ENCODE measurements at regions not wholly inside any gene's neighbourhood (a gene's known extent, or its start where the extent isn't known, plus 50 kb on each side); places are given as distances from the start of the nearest gene placed in this dataset.

GRCh38 chr16:85980686-85981085, 81.7 kb downstream of the IRF8 start:
- no peak for DNase-seq (ENCODE audit: low read depth)
- no peak overlapping the region for H3K4me3 ChIP-seq (ENCODE audit: low read length)
- TF ChIP-seq, protein P1, sequence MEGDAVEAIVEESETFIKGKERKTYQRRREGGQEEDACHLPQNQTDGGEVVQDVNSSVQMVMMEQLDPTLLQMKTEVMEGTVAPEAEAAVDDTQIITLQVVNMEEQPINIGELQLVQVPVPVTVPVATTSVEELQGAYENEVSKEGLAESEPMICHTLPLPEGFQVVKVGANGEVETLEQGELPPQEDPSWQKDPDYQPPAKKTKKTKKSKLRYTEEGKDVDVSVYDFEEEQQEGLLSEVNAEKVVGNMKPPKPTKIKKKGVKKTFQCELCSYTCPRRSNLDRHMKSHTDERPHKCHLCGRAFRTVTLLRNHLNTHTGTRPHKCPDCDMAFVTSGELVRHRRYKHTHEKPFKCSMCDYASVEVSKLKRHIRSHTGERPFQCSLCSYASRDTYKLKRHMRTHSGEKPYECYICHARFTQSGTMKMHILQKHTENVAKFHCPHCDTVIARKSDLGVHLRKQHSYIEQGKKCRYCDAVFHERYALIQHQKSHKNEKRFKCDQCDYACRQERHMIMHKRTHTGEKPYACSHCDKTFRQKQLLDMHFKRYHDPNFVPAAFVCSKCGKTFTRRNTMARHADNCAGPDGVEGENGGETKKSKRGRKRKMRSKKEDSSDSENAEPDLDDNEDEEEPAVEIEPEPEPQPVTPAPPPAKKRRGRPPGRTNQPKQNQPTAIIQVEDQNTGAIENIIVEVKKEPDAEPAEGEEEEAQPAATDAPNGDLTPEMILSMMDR (conservative IDR thresholded peaks at IDR 0.05; ENCODE audit: low read length): no peak

DNA sequence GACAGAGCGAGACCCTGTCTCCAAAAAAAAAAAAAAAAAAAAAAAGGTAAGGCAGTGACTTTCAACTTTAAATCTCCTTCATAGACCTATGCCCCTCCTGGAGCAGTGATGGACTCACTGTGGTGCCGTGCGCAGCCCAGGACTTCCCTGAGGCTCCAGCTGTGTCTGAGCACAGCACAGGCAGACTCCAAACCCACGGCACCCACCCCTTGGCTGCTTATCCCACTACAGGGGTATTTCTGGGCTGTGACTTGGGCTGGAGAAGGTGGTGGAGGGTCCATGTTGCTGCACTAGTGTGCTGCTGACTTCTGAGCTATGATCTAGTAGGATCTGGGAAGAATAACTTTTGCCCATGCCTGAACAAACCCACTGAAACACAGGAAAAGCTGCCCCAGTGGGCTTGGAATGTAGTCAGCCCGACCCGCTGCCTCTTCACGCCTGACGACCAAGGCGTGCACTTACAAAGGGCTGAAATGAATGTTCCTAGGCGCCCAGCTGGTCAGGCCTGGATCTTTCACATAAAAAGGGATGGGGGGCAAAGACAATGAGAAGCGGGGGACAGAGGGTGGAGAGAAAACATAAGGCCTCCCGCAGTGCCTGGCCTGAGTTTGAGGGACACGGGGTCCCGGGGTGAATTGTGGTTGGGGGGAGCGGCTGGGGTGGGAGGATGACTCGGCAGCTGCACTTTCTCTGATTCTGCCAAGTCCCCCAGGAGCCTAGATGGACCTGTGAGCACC, 83.0 kb downstream of the IRF8 start:
- DNase-seq (ENCODE audit: low read depth): no peak
- TF ChIP-seq, protein P1 (conservative IDR thresholded peaks at IDR 0.05; ENCODE audit: low read length): no peak
- no peak overlapping the region for H3K4me3 ChIP-seq (ENCODE audit: low read length)

DNA sequence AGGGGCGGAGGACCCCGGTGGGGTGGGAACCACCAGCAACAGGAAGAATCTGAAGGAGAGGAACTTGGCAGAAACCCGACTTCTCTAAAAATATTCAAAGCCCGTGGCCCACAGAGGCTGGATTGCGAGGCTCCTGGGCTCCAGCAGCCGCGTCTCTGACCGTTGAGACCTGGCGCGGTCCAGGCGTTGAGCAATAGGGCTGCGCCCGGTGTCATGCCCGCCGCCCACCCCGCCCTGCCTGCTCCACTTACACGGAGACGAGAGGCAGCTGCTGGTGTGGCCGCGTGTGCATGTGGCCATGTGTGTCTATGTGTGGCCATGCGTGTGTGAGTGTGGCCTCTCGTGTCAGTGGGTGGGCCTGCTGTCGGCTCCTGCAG, 83.6 kb downstream of the IRF8 start:
- TF ChIP-seq, protein P1 (conservative IDR thresholded peaks at IDR 0.05; ENCODE audit: low read length): no peak
- no peak for DNase-seq (ENCODE audit: low read depth)
- no peak overlapping the region for H3K4me3 ChIP-seq (ENCODE audit: low read length)

DNA sequence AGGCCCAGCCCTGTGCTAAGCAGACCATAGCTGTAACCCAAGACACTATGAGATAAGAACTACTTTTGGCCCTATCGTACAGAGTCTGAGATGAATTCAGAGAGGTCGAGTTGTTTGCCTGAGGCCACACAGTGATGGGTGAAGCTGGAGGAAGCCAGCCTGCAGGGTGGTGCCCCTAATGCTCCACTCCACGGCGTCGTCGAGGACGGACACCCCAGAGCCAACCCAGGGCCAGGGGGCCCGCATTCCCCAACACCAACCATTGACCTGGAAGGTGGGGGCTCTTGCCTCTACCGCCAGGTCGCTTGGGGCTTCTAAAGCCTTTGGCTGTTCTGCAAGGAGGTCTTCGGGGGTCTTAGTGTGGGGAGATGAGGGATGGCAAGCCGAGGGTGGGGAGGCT, 84.1 kb downstream of the IRF8 start:
- no peak overlapping the region for H3K4me3 ChIP-seq (ENCODE audit: low read length)
- TF ChIP-seq, protein P1 (conservative IDR thresholded peaks at IDR 0.05; ENCODE audit: low read length): no peak
- DNase-seq (ENCODE audit: low read depth): no peak

- no peak for DNase-seq (ENCODE audit: low read depth)
- TF ChIP-seq, protein P1 (conservative IDR thresholded peaks at IDR 0.05; ENCODE audit: low read length): no peak
- H3K4me3 ChIP-seq (ENCODE audit: low read length): no peak overlapping the region
Observed at GRCh38 chr16:85983606-85984230, 84.8 kb downstream of the IRF8 start.

DNA sequence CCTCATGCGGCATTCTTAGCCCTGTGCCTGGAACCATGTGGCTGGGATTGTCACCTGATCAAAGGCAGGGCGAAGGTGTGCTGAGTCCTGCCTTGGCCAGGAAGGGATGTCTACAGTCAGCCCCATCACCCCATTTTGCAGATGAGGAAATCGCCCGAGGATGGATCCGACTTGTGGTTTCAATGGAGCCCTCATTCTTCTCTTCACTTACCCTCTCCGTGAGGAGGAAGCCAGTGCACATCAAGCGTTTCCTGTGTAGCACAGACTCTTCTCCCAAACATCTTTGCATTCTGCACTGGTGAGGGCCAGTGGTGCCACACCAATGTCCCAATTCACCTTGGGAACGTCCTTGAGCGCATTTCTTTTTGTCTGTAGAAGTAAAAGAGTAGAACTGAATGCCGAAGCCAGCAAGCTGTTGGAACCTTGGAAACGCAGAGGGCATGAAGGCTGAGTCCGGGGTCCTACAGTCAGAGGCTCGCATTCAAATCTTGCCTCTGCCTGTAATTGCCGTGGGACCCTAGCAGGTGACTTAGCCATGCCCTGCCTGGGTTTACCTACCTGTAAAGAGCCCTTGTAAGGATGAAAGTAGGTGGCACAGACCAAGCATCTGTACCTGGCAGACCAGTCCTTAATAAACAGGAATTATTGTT, 85.4 kb downstream of the IRF8 start:
- TF ChIP-seq, protein P1 (conservative IDR thresholded peaks at IDR 0.05; ENCODE audit: low read length): no peak
- no peak for DNase-seq (ENCODE audit: low read depth)
- H3K4me3 ChIP-seq (ENCODE audit: low read length): no peak overlapping the region
